Cardiac muscle cell (in vitro differentiated cells and primary cell): ENCODE measurements at regions not wholly inside any gene's neighbourhood (a gene's known extent, or its start where the extent isn't known, plus 50 kb on each side); places are given as distances from the start of the nearest gene placed in this dataset.

Experiments
- DNase-seq, 2 donors: peaks; one replicate each; pipeline versions ENCODE4 v3.0.0 to v3.0.0-alpha.2; 2010 to 2017; ENCODE audit warnings: low read depth in 1 of 2, low spot score in 1 of 2
- H3K27ac ChIP-seq: fragments of 200-600 bp; sonication (generic); 2 replicates; pipeline ENCODE4 v1.5.1; 2016
- H3K27me3 ChIP-seq: fragments of 200-600 bp; sonication (generic); 2 replicates; pipeline ENCODE4 v1.6.0; 2016; ENCODE audit warnings: control low read depth
- H3K36me3 ChIP-seq: fragments of 200-600 bp; sonication (generic); 2 replicates; pipeline ENCODE4 v1.5.1; 2016; ENCODE audit warnings: control low read depth
- H3K4me1 ChIP-seq: fragments of 200-600 bp; sonication (generic); 2 replicates; pipeline ENCODE4 v1.8.1; 2017; ENCODE audit warnings: low read depth, mild to moderate bottlenecking, mixed run types
- H3K4me3 ChIP-seq: fragments of 200-600 bp; sonication (generic); 2 replicates; pipeline ENCODE4 v1.5.1; 2016; ENCODE audit warnings: mild to moderate bottlenecking
- H3K9me3 ChIP-seq: fragments of 200-600 bp; sonication (generic); 2 replicates; pipeline ENCODE4 v1.5.1; 2017; ENCODE audit warnings: low read depth, mild to moderate bottlenecking, control low read depth
- CTCF ChIP-seq: IDR thresholded peaks from 2 replicates; pipeline ENCODE4 v1.5.1; 2012; ENCODE audit warnings: low read depth, mild to moderate bottlenecking, low read length

- no peak overlapping the region for H3K4me3 ChIP-seq
- H3K4me1 ChIP-seq: peaks cover 8% of the 10 kb centered on the region
- H3K27me3 ChIP-seq: no peaks in the 10 kb centered on the region
- H3K36me3 ChIP-seq: no peaks in the 10 kb centered on the region
- H3K27ac ChIP-seq: no peak overlapping the region
- no peak for DNase-seq
- TF ChIP-seq CTCF: no peak
- no peaks in the 10 kb centered on the region for H3K9me3 ChIP-seq
Observed at GRCh38 chr10:21298701-21299100, 226.8 kb downstream of the SKIDA1 start.

GRCh38 chr10:21297603-21298383 is 227.7 kb downstream of the SKIDA1 start:
- TF ChIP-seq CTCF: no peak
- H3K27me3 ChIP-seq: no peaks in the 10 kb centered on the region
- H3K36me3 ChIP-seq: no peaks in the 10 kb centered on the region
- peak in 1 of 2 donors; percentile 35 for DNase-seq
- H3K27ac ChIP-seq: no peak overlapping the region
- peaks cover 15% of the 10 kb centered on the region for H3K4me1 ChIP-seq
- H3K9me3 ChIP-seq: no peaks in the 10 kb centered on the region
- no peak overlapping the region for H3K4me3 ChIP-seq

GRCh38 chr10:21296575-21297355 is 228.7 kb downstream of the SKIDA1 start:
- Histone ChIP-seq H3K27me3 (no peaks in the 10 kb centered on the region), H3K4me3 (no peak overlapping the region), H3K27ac (no peak overlapping the region), H3K4me1 (peaks cover 19% of the 10 kb centered on the region), H3K9me3 (no peaks in the 10 kb centered on the region), H3K36me3 (no peaks in the 10 kb centered on the region)
- TF ChIP-seq CTCF: no peak
- no peak for DNase-seq

- peak in 1 of 2 donors; percentile 47 for DNase-seq
- peaks cover 19% of the 10 kb centered on the region for H3K4me1 ChIP-seq
- peak overlapping the region; percentile 20 for H3K27ac ChIP-seq
- H3K9me3 ChIP-seq: no peaks in the 10 kb centered on the region
- H3K27me3 ChIP-seq: no peaks in the 10 kb centered on the region
- no peak for TF ChIP-seq CTCF
- peak overlapping the region; percentile 26 for H3K4me3 ChIP-seq
- H3K36me3 ChIP-seq: no peaks in the 10 kb centered on the region
Observed at GRCh38 chr10:21293518-21294356, 231.7 kb downstream of the SKIDA1 start.

- no peaks in the 10 kb centered on the region for H3K9me3 ChIP-seq
- no peak for TF ChIP-seq CTCF
- DNase-seq: peak; percentile 72 to 99
- peak overlapping the region; percentile 26 for H3K4me3 ChIP-seq
- peaks cover 19% of the 10 kb centered on the region for H3K4me1 ChIP-seq
- H3K27me3 ChIP-seq: no peaks in the 10 kb centered on the region
- H3K36me3 ChIP-seq: no peaks in the 10 kb centered on the region
- peak overlapping the region; percentile 20 for H3K27ac ChIP-seq
Observed at GRCh38 chr10:21292763-21293517, 232.5 kb downstream of the SKIDA1 start.
